SK-MEL-5 (cell line): ENCODE measurements at regions not wholly inside any gene's neighbourhood (a gene's known extent, or its start where the extent isn't known, plus 50 kb on each side); places are given as distances from the start of the nearest gene placed in this dataset.
"Not testable (repeated sequence)": the region's sequence is repeated elsewhere in the genome, so short reads cannot be mapped to it uniquely, and the experiment has no call there.

ENCODE experiments used
- DNase-seq: peaks from one replicate; pipeline ENCODE4 v3.0.0-alpha.2; 2016; ENCODE audit warnings: low read depth, low spot score
- in situ Hi-C: cut with HindIII; loops from 2 replicates; pipeline ENCODE4 v1.10.0; 2016; ENCODE audit warnings: low sequenced_read_pairs, high pct_unique_total_duplicates, low pct_unique_long_range_greater_than_20kb

DNA sequence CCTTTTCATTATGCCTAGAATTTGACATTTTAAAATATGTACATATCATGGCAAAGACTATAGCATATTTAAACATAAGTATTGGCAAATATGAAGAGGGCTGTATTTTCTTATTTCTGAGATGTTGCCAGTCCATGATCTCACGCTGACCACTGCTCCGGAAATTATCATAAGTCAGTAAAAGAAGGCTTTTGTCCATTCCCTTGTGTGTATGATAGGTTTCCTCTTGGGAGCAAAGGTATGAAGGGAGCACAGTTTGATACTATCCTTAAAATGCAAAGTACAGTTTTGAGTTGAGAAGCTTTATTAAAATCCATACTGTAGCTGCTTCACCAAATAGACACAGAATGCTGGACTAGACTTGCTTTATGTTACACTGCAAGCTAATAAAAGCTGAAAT, 52.6 kb upstream of the AGA start:
- peak; percentile 58 for DNase-seq
- in situ Hi-C loops, result no loop called here

DNA sequence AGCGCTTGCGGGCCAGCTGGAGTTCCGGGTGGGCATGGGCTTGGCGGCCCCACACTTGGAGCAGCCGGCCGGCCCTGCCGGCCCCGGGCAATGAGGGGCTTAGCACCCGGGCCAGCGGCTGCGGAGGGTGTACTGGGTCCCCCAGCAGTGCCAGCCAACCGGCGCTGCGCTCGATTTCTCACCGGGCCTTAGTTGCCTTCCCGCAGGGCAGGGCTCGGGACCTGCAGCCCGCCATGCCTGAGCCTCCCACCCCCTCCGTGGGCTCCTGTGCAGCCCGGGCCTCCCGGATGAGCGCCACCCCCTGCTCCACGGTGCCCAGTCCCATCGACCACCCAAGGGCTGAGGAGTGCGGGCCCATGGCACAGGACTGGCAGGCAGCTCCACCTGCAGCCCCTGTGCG, 53.4 kb upstream of the AGA start:
- in situ Hi-C loops, DNase-seq: not testable (repeated sequence)

DNA sequence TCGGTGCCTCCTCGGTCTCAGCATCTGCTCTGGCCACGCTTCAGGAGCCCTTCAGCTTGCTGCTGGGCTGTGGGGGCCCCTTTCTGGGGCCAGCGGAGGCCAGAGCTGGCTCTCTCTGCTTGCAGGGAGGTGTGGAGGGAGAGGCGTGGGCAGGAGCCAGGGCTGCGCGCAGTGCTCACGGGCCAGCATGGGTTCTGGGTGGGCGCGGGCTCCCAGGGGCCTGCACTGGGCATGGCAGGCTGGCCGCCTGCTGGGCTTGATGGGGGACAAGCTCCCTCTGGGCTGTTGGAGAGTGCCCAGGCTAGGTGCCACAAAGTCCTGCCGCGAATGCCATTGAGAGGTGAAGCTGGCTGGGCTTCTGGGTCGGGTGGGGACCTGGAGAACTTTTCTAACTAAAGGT, 57.3 kb upstream of the AGA start:
- in situ Hi-C loops, result no loop called here
- DNase-seq, result no peak

DNA sequence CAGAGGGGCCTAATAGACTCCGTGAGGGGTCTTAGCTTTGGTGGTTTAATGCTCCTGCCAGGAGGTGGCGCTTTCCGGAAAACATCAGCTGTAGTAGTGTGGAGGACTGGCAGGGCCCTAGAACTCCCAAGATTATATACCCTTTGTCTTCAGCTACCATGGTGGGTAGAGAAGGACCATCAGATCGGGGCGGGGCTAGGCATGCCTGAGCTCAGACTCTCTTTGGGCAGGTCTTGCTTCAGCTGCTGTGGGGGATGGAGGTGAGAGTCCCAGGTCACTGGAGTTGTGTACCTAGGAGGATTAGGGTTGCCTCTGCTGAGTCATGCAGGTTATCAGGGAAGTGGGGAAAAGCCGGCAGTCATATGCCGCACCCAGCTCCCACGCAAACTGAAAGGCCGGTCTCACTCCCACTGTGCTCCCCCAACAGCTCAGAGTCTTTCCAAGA, 63.0 kb upstream of the AGA start:
- in situ Hi-C loops, result no loop called here
- DNase-seq, result no peak

DNA sequence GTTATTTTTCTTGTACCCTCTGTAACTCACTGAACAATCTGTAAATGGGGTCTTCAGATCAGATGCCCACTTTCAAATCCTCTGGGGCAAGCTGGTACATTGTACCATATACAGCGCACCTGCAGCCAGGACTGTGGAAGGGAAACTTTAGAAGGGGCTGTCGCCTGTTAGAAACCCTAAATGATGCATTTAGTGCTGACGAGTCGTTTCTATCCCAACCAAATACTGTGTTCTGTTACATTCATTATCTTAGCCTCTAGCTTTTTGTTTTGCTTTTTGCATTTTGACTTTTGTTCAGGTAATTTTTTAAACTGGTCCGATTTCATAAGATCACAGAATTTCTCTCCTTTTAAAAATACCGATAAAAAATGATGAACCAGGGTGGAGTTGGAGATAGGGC, 66.4 kb upstream of the AGA start:
- in situ Hi-C loops, result no loop called here
- DNase-seq, result no peak

DNA sequence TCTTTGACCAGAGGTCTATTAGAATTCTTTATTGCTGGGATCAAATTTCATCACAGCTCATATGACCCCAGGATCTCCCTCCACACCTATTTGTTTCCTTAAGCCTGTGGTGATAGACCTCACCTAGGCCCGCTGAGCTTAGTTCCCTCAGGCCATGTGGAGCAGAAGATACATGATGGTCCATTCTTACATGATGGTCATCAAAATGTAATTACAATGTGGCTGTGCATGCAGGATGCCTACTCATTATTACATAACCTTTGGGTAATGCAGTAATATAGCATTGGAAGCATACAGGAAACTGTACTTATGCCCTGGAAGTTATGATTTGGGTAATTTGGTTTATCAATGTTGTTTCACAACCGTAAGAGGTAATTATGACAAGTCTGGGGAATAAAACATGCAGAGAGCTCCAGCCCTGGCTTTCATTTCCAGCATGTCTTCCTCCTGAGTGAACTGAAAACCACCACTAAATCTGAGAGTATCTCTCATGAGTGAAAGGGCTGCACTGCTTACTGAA, 67.0 kb upstream of the AGA start:
- no peak for DNase-seq
- in situ Hi-C loops, result no loop called here

DNA sequence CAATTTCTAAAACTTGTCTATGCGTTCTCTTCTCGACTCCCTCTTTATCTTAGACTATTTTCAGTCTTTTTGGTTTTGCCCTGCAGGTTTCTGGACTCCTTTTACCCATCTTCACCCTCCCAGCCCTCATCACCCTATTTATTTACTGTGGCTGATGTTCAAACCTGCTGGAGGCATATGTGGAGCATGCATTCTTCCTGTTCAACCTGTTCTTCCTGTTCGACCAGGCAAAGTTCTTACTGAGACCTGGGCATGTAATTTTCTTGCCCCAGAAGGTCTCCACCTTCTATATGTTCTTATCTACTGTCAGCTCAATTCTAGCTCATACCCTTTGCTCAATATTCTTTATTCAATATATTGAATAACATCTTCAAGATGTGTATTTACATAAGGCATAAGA, 69.4 kb upstream of the AGA start:
- in situ Hi-C loops, result no loop called here
- DNase-seq, result no peak

DNA sequence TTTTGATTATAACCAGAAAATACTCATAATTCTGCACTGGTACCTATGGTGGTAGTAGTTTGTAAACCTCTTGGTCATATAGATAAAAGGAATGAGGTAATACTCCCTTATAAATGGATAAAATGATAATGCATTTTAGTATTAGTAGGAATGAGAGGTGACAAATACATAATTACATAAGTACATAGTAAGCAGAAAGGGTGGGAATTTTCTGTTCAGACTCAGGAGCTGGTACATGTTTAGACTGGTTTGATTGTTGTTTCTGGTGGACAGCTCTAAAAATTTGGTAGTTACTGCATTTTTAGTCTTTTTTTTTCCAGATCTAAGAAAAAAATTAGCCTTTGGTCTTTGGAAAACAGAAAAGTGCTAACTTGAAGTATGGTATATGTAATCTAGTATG, 70.4 kb upstream of the AGA start:
- in situ Hi-C loops, result no loop called here
- DNase-seq, result no peak

DNA sequence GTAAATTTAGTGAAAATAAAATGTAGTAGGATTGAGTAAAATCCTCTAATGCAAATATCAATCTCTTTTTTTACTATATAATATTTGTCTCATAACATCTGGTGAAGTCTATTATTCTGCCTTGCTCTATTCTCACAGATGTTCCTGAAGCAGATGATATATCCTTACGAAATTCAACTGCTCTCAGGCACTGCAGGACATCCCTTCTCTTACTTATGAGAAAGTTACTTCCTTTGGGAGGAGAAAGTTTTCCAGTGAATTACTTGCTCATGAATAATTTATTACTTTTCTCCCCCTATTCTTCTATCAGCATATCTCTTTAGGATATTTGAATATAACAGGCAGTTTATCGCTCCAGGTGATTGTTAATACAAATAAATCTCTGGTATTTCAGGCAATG, 75.6 kb upstream of the AGA start:
- DNase-seq, result no peak
- in situ Hi-C loops, result no loop called here

DNA sequence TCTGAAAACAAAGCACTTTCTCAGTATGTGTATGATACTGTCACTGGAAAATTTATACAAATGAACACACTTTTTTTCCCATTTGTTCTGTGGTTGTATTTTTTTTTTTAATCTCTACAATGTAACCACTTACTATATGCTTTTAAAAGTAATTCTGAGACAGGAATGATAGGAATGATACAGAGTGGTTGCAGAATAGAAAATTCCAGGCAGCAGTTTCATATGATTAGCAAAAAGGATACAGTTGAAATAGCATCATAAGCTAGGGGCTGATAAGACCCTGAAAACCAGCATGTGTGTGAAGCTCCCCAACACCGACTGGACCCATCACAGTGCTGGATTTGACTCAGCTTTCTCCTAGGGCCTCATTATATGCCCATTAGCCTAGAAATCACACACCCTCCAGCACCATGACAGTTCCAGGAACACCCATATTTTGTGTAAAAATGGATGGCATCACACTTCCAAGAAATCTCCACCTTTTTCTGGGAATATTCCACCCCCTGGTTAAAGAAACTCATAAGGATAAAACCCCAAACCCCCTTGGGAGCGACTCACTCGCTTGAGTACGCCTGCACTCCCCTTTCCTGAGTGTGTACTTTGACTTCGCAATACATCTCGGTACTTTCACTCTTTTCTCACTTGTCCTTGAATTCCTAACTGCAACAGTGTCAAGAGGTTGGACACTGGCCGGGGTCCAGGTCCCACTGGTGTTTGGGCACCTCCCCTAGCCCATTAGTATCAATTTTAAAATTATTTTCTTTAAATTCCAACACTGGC, 77.4 kb upstream of the AGA start:
- DNase-seq, result no peak
- in situ Hi-C loops, result no loop called here

DNA sequence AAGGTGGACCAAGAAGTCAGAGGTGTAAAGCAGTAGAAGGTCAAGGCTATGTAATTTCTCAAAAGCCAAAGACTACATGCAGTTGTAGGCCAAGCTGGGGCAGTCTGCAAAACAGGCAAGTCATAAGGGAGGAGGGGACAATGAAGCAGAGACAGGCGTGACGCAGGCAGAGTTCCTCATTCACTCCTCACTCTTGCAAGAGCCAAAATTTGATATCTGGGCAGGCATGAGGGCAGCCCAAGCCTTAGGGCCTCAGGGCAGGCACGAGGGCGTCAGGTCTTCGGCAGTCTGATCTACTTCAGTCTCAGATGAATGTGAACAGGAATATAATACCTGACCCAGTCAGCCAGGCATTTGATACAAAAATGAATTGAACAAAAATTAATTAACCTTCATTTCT, 86.4 kb upstream of the AGA start:
- in situ Hi-C loops, result no loop called here
- no peak for DNase-seq

DNA sequence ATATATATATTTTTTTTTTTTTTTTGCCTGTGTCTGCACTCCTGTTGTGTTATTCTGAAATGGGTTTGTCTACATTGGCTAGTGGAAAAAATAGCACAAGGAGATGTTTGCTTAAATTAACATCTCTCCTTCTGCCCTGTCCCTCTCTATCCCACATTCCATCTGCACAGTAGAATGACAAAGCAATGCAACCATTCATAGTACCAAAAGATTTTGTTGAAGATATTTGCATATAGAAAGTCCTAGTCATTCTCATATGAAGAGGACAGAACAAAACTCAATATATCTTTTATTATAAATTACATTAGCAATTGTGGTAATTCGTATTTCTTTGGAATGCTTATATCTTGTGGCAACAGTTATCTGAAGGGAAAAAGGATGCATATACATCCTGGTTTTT, 88.3 kb upstream of the AGA start:
- in situ Hi-C loops, result no loop called here
- DNase-seq, result no peak

DNA sequence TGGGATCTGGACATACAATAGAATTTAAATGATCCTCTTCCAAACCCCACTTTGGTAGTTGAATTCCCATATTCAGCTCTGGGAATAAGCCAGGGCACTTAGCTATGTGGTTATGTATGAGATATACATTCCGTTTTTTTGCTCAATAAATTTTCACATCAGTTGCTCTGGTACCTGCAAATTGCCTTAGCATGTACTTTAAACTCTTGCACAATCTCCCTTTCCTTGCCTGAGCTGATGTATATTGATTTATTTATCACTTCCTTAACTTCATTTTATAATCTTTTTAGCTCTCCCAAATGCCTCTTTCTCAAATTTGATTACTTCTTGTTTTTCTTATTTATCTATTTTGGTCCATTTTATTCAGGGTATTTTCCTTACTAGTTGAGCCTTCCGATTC, 90.1 kb upstream of the AGA start:
- in situ Hi-C loops, result no loop called here
- DNase-seq, result no peak

DNA sequence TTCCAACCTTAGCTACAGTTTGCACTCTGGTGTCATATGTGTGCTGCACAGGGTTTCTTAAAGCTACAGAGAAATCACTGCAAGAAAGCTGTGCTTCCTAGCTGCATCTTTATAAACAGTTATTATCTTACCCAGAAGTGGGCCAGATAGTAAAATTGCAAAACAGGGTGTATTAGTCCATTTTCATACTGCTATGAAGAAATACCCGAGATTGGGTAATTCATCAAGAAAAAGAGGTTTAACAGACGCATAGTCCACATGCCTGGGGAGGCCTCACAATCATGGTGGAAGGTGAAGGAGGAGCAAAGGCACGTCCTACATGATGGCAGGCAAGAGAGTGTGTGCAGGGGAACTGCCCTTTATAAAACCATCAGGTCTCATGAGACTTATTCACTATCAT, 92.6 kb upstream of the AGA start:
- in situ Hi-C loops, DNase-seq: not testable (repeated sequence)

DNA sequence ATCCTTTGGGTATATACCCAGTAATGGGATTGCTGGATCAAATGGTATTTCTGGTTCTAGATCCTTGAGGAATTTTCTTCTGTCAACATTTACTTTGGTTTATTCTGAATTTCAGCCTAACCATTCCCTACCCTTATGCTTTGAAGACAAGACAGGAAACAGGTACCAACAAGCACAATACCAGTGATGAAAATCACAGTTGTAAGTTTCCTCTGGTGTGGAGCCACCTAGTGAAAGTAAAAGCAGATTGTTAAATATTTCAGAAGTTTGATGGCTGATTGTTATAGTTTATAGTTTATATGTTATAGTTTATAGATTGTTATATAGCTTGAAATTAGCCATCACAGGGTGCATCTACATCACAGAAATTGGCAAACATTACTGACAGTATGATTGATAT, 104.5 kb upstream of the AGA start:
- in situ Hi-C loops, result no loop called here
- DNase-seq, result peak; percentile 16

DNA sequence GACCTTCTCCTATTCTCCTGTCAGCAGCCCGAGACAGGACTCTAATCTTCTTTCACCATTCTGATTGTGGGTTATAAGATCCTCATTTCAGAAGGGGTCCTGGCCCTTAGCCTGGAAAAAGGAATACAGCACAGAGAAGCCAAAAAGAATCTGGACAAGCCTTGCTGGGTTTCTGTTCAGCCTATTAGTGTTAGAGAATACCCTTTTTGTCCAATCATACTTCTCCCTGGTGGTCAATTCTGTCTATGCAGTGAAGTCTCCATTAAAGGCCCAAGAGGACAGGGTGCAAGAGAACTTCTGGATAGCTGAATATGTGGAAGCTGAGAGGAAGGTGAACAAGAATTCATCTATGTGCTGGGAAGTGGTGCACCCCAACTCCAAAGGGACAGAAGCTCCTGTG, 105.7 kb upstream of the AGA start:
- in situ Hi-C loops, result no loop called here
- peak; percentile 49 for DNase-seq

DNA sequence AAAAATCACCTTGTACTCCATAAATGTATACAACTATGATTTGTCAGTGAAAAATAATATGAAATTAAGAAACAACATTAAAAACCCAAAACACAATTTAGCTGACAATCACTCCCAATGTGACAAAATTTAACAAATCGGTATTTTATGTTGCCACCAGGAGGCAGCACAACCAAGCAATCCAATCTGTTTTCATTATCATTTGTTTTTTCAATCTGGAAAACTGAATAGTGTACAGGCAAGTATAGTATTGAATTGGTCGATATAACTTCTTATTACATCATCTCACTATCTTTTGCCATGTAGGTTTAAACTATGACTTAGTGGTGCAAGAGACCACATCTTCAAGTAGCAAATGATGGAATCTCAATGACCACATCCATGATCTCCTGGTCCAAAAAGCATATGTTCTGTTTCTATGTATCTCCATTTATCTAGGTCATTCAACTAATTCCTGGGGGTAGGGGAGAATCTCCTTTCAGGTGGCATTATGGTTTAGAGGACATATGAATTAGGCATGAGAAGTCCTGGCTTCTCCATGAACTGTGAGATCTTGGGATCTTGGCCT, 112.9 kb upstream of the AGA start:
- in situ Hi-C loops, result no loop called here
- peak; percentile 62 for DNase-seq

DNA sequence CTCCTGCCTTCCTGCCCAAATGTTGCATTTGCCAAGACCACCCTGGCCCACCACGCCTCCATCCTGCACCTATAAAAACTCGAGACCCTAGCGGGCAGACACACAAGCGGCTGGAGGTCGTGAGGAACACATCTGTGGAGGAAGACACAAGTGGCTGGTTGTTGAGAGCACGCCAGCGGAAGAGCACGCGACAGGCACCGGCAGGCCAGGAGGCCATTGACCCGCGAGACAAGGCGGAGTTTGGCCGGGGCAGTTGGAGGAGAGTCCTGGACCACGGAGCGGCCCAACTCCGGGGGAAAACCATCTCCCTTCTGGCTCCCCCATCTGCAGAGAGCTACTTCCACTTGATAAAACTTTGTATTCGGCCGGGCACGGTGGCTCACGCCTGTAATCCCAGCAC, 115.2 kb upstream of the AGA start:
- in situ Hi-C loops, result no loop called here
- no peak for DNase-seq

DNA sequence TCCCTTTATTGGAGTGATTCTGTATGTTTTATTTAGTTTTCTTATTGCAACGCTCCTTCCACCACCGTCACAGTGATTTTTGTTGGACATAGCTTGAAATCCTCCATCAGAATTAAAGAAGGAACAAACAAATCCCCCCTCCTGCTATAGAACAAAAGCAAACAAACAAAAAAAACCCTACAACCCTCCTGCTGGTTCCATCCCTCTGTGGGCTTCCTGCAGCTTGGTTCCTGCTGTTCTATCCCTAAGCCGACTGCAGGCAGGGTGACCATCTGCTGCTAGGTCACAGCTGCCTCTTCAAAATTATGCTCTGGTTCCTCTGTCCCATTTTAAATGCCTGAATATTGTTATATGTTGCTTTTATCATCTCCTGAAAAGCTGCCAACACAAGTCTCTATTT, 116.8 kb upstream of the AGA start:
- no peak for DNase-seq
- in situ Hi-C loops, result no loop called here
